ENCODE measurements at regions not wholly inside any gene's neighbourhood (a gene's known extent, or its start where the extent isn't known, plus 50 kb on each side); places are given as distances from the start of the nearest gene placed in this dataset.

GRCh38 chr5:115423051-115423450, 121.5 kb downstream of the FEM1C start:
- no peak for TF ChIP-seq POLR2A (IDR thresholded peaks at IDR 0.05)
- no peak for TF ChIP-seq CTCF (IDR thresholded peaks at IDR 0.05)
- no peak for TF ChIP-seq EP300 (IDR thresholded peaks at IDR 0.05)
